Esophagus muscularis mucosa (tissue), 4 donors: ENCODE measurements at regions not wholly inside any gene's neighbourhood (a gene's known extent, or its start where the extent isn't known, plus 50 kb on each side); places are given as distances from the start of the nearest gene placed in this dataset.

Source experiments
- DNase-seq: peaks from one replicate; pipeline ENCODE4 v3.0.0-alpha.2; 2017; ENCODE audit errors: extremely low spot score
- H3K27ac ChIP-seq, 4 donors: fragments of 200-600 bp; sonication (generic); replicated peaks in 1 of 4; 1 replicate in 3 of 4; 2 replicates in 1 of 4; pipeline ENCODE4 v1.5.1; 2016 to 2019; ENCODE audit warnings: mild to moderate bottlenecking in 1 of 4
- H3K27me3 ChIP-seq, 4 donors: fragments of 200-600 bp; sonication (generic); one replicate each; pipeline versions ENCODE4 v1.5.1 to v1.6.0; 2016 to 2019
- H3K36me3 ChIP-seq, 4 donors: fragments of 200-600 bp; sonication (generic); one replicate each; pipeline ENCODE4 v1.5.1; 2016 to 2019
- H3K4me1 ChIP-seq, 4 donors: fragments of 200-600 bp; sonication (generic); one replicate each; pipeline ENCODE4 v1.5.1; 2016 to 2019
- H3K4me3 ChIP-seq, 4 donors: fragments of 200-600 bp; sonication (generic); 1 replicate in 2 of 4; 2 replicates in 2 of 4; pipeline ENCODE4 v1.5.1; 2016 to 2019; ENCODE audit warnings: mild to moderate bottlenecking in 4 of 4, moderate library complexity in 1 of 4
- H3K9me3 ChIP-seq, 4 donors: fragments of 200-600 bp; sonication (generic); 1 replicate in 3 of 4; 2 replicates in 1 of 4; pipeline ENCODE4 v1.5.1; 2016 to 2019
- EP300 ChIP-seq: sonication (generic); formaldehyde crosslinking; IDR thresholded peaks from one replicate; pipeline ENCODE4 v1.6.1; 2017; ENCODE audit warnings: antibody characterized with exemption
- POLR2A ChIP-seq: fragments of 450-650 bp; IDR thresholded peaks from one replicate; pipeline ENCODE4 v1.6.1; 2017; ENCODE audit warnings: antibody characterized with exemption, moderate library complexity, mild to moderate bottlenecking, low read depth
- POLR2AphosphoS5 ChIP-seq, 2 donors: sonication (generic); formaldehyde crosslinking; IDR thresholded peaks; one replicate each; pipeline ENCODE4 v1.6.1; 2017; ENCODE audit warnings: antibody characterized with exemption in 2 of 2
- WGBS: methylation state at CpG from one replicate; pipeline ENCODE4 v1.1.5; 2018; 5-methylcytosine and 5-hydroxymethylcytosine counted together
- intact Hi-C: fragments of 100-400 bp; cut with DNase I; formaldehyde crosslinking; loops from one replicate; pipeline ENCODE4 v1.15.1; 2023
- TF ChIP-seq, protein P1 (sequence below), 3 experiments: fragments of 200-600 bp in 2 of 3; fragments of 450-650 bp in 1 of 3; sonication (generic) in 2 of 3; IDR thresholded peaks; one replicate each; pipeline ENCODE4 v1.5.1; 2017 to 2019; ENCODE audit warnings: antibody characterized with exemption in 3 of 3, mild to moderate bottlenecking in 2 of 3, moderate library complexity in 1 of 3

DNA sequence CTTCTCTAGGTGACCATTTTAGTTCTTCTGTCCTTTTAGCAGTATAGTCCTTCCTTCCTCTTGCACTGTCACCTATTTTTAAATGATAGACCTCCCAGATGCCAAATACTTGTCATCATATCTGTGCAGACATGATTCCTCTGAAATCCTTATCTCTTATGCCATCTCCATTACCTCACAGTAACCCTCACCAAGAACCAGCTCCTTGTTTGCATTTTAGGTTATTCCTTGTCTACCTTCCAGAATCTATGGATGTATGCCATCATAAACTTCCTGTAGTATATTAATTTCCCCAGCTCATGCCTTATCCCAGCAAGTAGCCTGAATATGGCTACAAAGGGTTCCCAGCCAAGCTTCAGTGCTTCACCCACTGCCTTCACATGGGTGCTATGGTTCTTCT, 1347.2 kb downstream of the ROBO1 start:
- Histone ChIP-seq H3K27ac (no peak overlapping the region), H3K27me3 (no peaks in the 10 kb centered on the region), H3K9me3 (no peaks in the 10 kb centered on the region), H3K4me3 (no peak overlapping the region), H3K36me3 (no peaks in the 10 kb centered on the region), H3K4me1 (no peaks in the 10 kb centered on the region)
- intact Hi-C loops: no loop called here
- TF ChIP-seq, protein P1, sequence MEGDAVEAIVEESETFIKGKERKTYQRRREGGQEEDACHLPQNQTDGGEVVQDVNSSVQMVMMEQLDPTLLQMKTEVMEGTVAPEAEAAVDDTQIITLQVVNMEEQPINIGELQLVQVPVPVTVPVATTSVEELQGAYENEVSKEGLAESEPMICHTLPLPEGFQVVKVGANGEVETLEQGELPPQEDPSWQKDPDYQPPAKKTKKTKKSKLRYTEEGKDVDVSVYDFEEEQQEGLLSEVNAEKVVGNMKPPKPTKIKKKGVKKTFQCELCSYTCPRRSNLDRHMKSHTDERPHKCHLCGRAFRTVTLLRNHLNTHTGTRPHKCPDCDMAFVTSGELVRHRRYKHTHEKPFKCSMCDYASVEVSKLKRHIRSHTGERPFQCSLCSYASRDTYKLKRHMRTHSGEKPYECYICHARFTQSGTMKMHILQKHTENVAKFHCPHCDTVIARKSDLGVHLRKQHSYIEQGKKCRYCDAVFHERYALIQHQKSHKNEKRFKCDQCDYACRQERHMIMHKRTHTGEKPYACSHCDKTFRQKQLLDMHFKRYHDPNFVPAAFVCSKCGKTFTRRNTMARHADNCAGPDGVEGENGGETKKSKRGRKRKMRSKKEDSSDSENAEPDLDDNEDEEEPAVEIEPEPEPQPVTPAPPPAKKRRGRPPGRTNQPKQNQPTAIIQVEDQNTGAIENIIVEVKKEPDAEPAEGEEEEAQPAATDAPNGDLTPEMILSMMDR (IDR thresholded peaks at IDR 0.05): no peak
- no peak for TF ChIP-seq POLR2A
- no peak for TF ChIP-seq POLR2AphosphoS5 (IDR thresholded peaks at IDR 0.05)
- no peak for TF ChIP-seq EP300
- DNase-seq: no peak

DNA sequence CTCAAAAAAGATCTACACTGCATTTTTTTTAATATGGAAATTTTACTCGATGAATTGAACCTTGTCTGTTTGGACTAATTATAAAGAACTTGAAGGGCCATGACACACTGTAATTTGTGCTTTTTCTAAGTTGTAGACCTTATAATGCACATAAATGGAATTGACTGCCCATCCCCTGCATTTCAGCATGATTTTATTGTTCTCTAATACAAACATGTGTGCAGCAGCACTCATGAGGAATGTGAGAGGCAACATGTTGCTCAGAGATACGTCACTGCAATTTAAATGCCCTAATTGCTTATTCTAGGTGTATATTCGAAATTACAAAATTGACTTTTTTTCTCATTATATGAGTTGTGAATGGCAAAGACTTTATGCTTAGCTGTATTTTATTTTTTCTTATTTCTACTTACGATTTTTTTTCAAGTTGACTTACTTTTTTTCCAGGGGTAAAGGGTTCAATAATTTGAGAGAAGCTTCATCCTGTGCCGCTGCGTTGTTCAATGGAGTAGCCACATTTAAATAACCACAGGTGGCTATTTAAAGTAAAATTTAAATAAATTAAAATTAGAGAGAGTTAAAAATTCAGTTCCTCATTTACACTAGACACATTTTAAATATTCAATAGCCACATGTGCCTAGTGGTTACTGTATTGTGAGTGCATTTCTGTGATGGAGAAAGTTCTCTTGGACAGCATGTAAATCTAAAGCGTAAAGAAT, 1346.4 kb downstream of the ROBO1 start:
- no peaks in the 10 kb centered on the region for H3K9me3 ChIP-seq
- no peak for DNase-seq
- TF ChIP-seq, protein P1 (IDR thresholded peaks at IDR 0.05): no peak
- TF ChIP-seq POLR2A: no peak
- no peak for TF ChIP-seq POLR2AphosphoS5 (IDR thresholded peaks at IDR 0.05)
- no peak for TF ChIP-seq EP300
- H3K36me3 ChIP-seq: no peaks in the 10 kb centered on the region
- WGBS: 86% methylated on average over 7 of the region's 7 CpGs
- intact Hi-C loops: no loop called here
- no peak overlapping the region for H3K27ac ChIP-seq
- H3K4me1 ChIP-seq: no peaks in the 10 kb centered on the region
- H3K4me3 ChIP-seq: no peak overlapping the region
- H3K27me3 ChIP-seq: no peaks in the 10 kb centered on the region

DNA sequence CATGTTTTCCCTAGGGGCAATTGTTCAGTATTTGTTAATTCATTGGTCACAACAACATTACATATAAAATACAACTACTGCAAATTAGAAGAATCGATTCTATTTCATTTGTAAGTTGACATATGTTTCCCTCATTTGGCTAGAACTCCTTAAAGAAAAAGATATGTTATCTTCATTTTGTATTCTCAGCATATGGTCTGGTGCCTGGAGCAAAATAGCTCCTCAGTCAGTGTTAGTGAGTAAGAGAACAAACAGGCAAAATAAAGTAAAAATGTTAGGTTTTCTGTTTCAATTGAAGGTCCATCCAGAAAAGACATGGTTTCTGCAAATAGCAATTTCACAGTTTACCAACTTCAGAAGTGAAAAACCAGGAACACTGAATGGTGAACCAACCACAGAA, 1343.1 kb downstream of the ROBO1 start:
- WGBS: 84% methylated on average over 1 of the region's 1 CpG
- TF ChIP-seq POLR2AphosphoS5 (IDR thresholded peaks at IDR 0.05) (no peak), POLR2A (no peak), EP300 (no peak)
- TF ChIP-seq, protein P1 (IDR thresholded peaks at IDR 0.05): no peak
- Histone ChIP-seq H3K27me3 (no peaks in the 10 kb centered on the region), H3K4me3 (no peak overlapping the region), H3K4me1 (no peaks in the 10 kb centered on the region), H3K36me3 (no peaks in the 10 kb centered on the region), H3K27ac (no peak overlapping the region), H3K9me3 (peaks cover 0 to under 1% (median 0%) of the 10 kb centered on the region in 4 donors)
- DNase-seq: no peak
- intact Hi-C loops: no loop called here

DNA sequence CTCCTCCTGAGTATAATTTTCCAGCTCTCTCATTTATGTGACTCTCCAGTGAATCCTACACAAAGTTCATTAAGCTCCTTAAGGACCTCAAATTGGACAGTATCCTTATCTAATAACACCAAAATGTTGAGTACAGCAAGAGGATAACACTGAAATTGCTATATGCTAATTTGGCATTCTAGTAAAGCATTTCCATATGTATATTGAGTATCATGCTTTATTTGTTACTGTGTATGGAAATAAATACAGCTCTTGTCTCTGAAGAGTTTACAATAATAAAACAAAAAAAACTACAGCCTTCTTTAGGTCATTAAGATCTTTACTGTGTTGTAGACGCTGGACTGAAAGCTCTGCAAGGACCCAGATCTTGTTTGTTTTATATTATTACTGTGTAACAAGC, 1341.3 kb downstream of the ROBO1 start:
- WGBS: 58% methylated on average over 1 of the region's 1 CpG
- Histone ChIP-seq H3K4me1 (no peaks in the 10 kb centered on the region), H3K4me3 (no peak overlapping the region), H3K27me3 (no peaks in the 10 kb centered on the region), H3K27ac (no peak overlapping the region), H3K36me3 (no peaks in the 10 kb centered on the region), H3K9me3 (peaks cover 0 to 8% (median 0%) of the 10 kb centered on the region in 4 donors)
- no peak for DNase-seq
- intact Hi-C loops: no loop called here
- TF ChIP-seq POLR2AphosphoS5 (IDR thresholded peaks at IDR 0.05) (no peak), POLR2A (no peak)

DNA sequence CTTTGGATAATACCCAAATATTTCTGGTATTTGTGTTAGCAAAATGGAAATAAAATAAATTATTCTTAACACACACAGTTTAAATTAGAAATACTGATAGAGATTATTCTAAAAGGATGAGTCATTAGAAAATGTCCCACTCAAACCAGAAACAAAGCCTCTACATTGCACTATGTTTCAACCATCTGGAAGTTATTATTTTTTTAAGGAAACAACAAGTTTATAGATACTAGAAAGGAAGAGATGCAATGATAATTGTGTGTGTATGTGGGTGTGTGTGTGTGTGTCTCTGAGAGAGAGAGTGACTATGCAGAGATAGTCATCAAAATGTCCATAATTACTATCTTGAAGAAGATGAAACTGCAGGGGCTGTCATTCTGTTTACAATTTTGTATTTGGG, 1340.5 kb downstream of the ROBO1 start:
- no peak for DNase-seq
- Histone ChIP-seq H3K36me3 (no peaks in the 10 kb centered on the region), H3K27me3 (no peaks in the 10 kb centered on the region), H3K4me3 (no peak overlapping the region), H3K4me1 (no peaks in the 10 kb centered on the region), H3K9me3 (peaks cover 0 to 8% (median 0%) of the 10 kb centered on the region in 4 donors), H3K27ac (no peak overlapping the region)
- intact Hi-C loops: no loop called here
- no peak for TF ChIP-seq EP300
- no peak for TF ChIP-seq POLR2A
- TF ChIP-seq POLR2AphosphoS5 (IDR thresholded peaks at IDR 0.05): no peak
- TF ChIP-seq, protein P1 (IDR thresholded peaks at IDR 0.05): no peak
